Smooth muscle cell (in vitro differentiated cells): ENCODE measurements at regions not wholly inside any gene's neighbourhood (a gene's known extent, or its start where the extent isn't known, plus 50 kb on each side); places are given as distances from the start of the nearest gene placed in this dataset.

Experiments used
- DNase-seq: peaks from one replicate; lab custom pipeline; 2025; ENCODE audit not compliant: unreplicated experiment; lab: John Stamatoyannopoulos, UW
- H2AFZ ChIP-seq: fragments of 200-600 bp; sonication (generic); 2 replicates; pipeline ENCODE4 v1.6.0; 2016; ENCODE audit warnings: antibody characterized with exemption, low read depth, mild to moderate bottlenecking
- H3F3A ChIP-seq: fragments of 200-600 bp; sonication (generic); 2 replicates; pipeline ENCODE4 v1.6.0; 2017; ENCODE audit warnings: antibody characterized with exemption, low read depth
- H3K27ac ChIP-seq: fragments of 200-600 bp; sonication (generic); 2 replicates; pipeline ENCODE4 v1.5.1; 2016; ENCODE audit warnings: low read depth, mild to moderate bottlenecking
- H3K27me3 ChIP-seq: fragments of 200-600 bp; sonication (generic); 2 replicates; pipeline ENCODE4 v1.6.1; 2016; ENCODE audit warnings: low read depth, mild to moderate bottlenecking
- H3K36me3 ChIP-seq: fragments of 200-600 bp; sonication (generic); 2 replicates; pipeline ENCODE4 v1.5.1; 2016; ENCODE audit warnings: low read depth
- H3K4me1 ChIP-seq: fragments of 200-600 bp; sonication (generic); 2 replicates; pipeline ENCODE4 v1.5.1; 2016; ENCODE audit warnings: low read depth
- H3K4me2 ChIP-seq: fragments of 200-600 bp; sonication (generic); 2 replicates; pipeline ENCODE4 v1.6.0; 2016; ENCODE audit warnings: mild to moderate bottlenecking
- H3K4me3 ChIP-seq: fragments of 200-600 bp; sonication (generic); 2 replicates; pipeline ENCODE4 v1.5.1; 2016; ENCODE audit warnings: mild to moderate bottlenecking
- H3K79me2 ChIP-seq: fragments of 200-600 bp; sonication (generic); 2 replicates; pipeline ENCODE4 v1.6.0; 2016; ENCODE audit warnings: low read depth, mild to moderate bottlenecking
- H3K9ac ChIP-seq: fragments of 200-600 bp; sonication (generic); 2 replicates; pipeline ENCODE4 v1.6.0; 2016; ENCODE audit warnings: low read depth
- H3K9me3 ChIP-seq: fragments of 200-600 bp; sonication (generic); replicated peaks from 2 replicates; pipeline ENCODE4 v1.5.1; 2016; ENCODE audit warnings: low read depth
- H4K20me1 ChIP-seq: fragments of 200-600 bp; sonication (generic); 2 replicates; pipeline ENCODE4 v1.6.0; 2016; ENCODE audit warnings: low read depth
- CTCF ChIP-seq: fragments of 200-600 bp; sonication (generic); IDR thresholded peaks from 2 replicates; pipeline ENCODE4 v1.5.1; 2017; ENCODE audit warnings: borderline replicate concordance, mild to moderate bottlenecking, antibody characterized with exemption; ENCODE audit not compliant: insufficient read depth, poor library complexity, severe bottlenecking
- WGBS: methylation state at CpG from one replicate; pipeline ENCODE4 v1.1.7; 2016; ENCODE audit warnings: low lambda C conversion rate; 5-methylcytosine and 5-hydroxymethylcytosine counted together

DNA sequence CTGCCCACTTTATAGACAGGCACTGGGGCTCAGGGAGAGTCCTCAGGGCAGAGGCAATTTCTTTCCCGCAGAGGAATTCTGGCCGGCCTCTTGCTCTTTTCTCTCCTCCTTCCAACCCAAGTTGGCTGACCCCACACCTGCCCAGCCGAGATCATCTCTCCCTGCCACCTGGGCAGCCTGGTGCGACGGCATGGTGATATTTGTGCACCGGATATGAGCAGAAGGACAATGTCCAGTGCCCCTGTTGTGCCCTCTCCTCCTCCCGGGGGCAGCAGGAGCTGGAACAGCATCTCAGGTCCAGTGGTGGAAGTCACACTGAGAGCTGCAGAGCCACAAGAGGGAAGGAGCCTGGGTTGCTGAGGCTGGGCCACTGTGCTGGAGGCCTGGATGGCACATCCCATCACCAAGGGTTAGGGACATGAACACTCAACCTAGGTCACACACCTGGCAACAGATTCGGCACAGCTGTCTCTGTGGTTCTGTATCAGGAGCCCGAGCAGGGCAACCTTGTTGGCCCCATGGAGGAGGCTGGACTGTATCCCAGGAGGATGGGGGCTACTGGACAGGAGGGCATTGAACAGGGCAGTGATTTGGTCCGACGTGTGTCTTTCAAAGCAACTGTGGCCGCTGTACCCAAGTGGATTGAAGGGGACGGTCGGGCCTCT is 57.7 kb upstream of the DIO3 start:
- H3K79me2 ChIP-seq = no peaks in the 10 kb centered on the region
- no peak for DNase-seq

DNA sequence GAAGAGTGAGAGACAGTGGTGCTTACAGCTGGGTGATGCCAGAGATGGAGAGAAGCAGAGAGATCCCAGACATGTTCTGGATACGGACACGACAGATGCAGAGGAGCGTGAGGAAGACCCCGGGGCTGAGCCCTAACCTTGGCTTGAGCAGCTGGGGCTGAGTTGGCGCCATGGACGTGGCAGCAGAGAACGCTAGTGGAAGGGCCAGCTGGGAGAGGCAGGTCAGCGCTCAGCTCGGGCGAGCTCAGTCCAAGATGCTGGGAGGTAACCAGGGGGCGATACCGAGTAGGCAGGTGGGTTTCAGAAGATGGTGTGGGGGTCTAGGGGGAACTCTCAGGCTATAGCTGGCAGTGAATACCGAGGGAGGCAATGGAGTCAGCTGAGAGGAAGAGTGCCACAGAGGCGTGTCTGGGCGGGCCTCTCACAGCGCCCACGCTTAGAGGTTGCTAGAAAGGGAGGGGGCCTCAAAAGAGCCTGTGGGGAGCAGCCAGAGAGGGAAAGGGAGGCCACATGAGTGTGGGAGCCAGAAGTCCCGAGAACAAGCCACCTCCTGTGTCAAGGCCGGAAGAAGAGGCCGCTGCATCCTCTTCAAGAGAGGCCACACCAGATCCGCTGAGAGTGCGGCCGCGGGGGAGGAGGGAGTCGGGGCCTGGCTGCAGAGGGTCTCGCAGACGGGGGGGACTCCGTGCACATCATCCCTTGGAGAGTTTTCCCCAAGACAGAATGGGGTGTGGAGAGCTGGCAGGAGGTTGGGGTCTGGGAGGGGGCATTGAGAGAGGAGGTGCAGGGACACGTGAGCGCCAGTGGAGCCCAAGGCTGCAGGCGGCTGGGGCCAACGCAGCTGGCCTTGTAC is 57.0 kb upstream of the DIO3 start:
- DNase-seq = no peak
- H3K27ac ChIP-seq = no peak overlapping the region
- H3K27me3 ChIP-seq = no peaks in the 10 kb centered on the region
- H3K4me3 ChIP-seq = no peak overlapping the region
- no peak overlapping the region for H3K9ac ChIP-seq
- WGBS = 89% methylated on average over 31 of the region's 32 CpGs
- H3K4me1 ChIP-seq = no peaks in the 10 kb centered on the region
- H3K79me2 ChIP-seq = no peaks in the 10 kb centered on the region
- H3K4me2 ChIP-seq = no peak overlapping the region
- no peaks in the 10 kb centered on the region for H3K9me3 ChIP-seq
- no peaks in the 10 kb centered on the region for H4K20me1 ChIP-seq
- no peak for TF ChIP-seq CTCF
- H3F3A ChIP-seq = no peaks in the 10 kb centered on the region
- H3K36me3 ChIP-seq = no peaks in the 10 kb centered on the region
- no peak overlapping the region for H2AFZ ChIP-seq

More for the DNA sequence above, 57.7 kb upstream of the DIO3 start:
- no peaks in the 10 kb centered on the region for H3K36me3 ChIP-seq
- no peak overlapping the region for H2AFZ ChIP-seq
- no peaks in the 10 kb centered on the region for H3K9me3 ChIP-seq
- H3K27me3 ChIP-seq = no peaks in the 10 kb centered on the region
- no peak overlapping the region for H3K27ac ChIP-seq
- TF ChIP-seq CTCF = no peak
- H3F3A ChIP-seq = no peaks in the 10 kb centered on the region
- no peak overlapping the region for H3K9ac ChIP-seq
- no peak overlapping the region for H3K4me2 ChIP-seq
- H4K20me1 ChIP-seq = no peaks in the 10 kb centered on the region
- no peak overlapping the region for H3K4me3 ChIP-seq
- H3K4me1 ChIP-seq = no peaks in the 10 kb centered on the region
- WGBS = 94% methylated on average over 14 of the region's 14 CpGs

- H3K27ac ChIP-seq = no peak overlapping the region
- no peaks in the 10 kb centered on the region for H3F3A ChIP-seq
- no peak overlapping the region for H3K4me3 ChIP-seq
- no peak for TF ChIP-seq CTCF
- no peaks in the 10 kb centered on the region for H4K20me1 ChIP-seq
- no peaks in the 10 kb centered on the region for H3K27me3 ChIP-seq
- no peaks in the 10 kb centered on the region for H3K9me3 ChIP-seq
- 97% methylated on average over 20 of the region's 20 CpGs for WGBS
- no peak overlapping the region for H2AFZ ChIP-seq
- DNase-seq = no peak
- no peaks in the 10 kb centered on the region for H3K4me1 ChIP-seq
- no peak overlapping the region for H3K9ac ChIP-seq
- H3K4me2 ChIP-seq = no peak overlapping the region
- H3K36me3 ChIP-seq = no peaks in the 10 kb centered on the region
- no peaks in the 10 kb centered on the region for H3K79me2 ChIP-seq
Measured at GRCh38 chr14:101505236-101505970, 55.9 kb upstream of the DIO3 start.
